Activated CD4-positive, alpha-beta T cell treated with anti-CD3 and anti-CD28 coated beads for 36 hours (primary cell): ENCODE measurements at regions not wholly inside any gene's neighbourhood (a gene's known extent, or its start where the extent isn't known, plus 50 kb on each side); places are given as distances from the start of the nearest gene placed in this dataset.
"Not testable (repeated sequence)": the region's sequence is repeated elsewhere in the genome, so short reads cannot be mapped to it uniquely, and the experiment has no call there.

Experiments
- ATAC-seq: fragments of 200-7000 bp; cut with Tn5 transposase; one replicate; pipeline ENCODE4 v1.10.0; 2021; ENCODE audit warnings: mild to moderate bottlenecking, moderate library complexity
- CTCF ChIA-PET: fragments of 350-600 bp; sonication (Branson Sonifier 250); formaldehyde crosslinking; loops from one replicate; lab custom pipeline; 2021; ENCODE audit warnings: antibody characterized with exemption; lab: Charles Lee
- POLR2A ChIA-PET: fragments of 350-600 bp; sonication (Branson Sonifier 250); formaldehyde crosslinking; loops from one replicate; lab custom pipeline; 2021; ENCODE audit warnings: antibody characterized with exemption, inconsistent platforms; lab: Charles Lee
- DNase-seq: peaks from one replicate; pipeline ENCODE4 v3.0.0-alpha.2; 2020
- H3K27ac Mint-ChIP-seq: one replicate; pipeline ENCODE4 v1.8.0; 2021; ENCODE audit warnings: mixed read lengths
- H3K27me3 Mint-ChIP-seq: one replicate; pipeline ENCODE4 v1.8.0; 2021; ENCODE audit warnings: mixed read lengths
- H3K36me3 Mint-ChIP-seq: one replicate; pipeline ENCODE4 v1.8.0; 2021; ENCODE audit warnings: low read depth, mixed read lengths
- H3K4me1 Mint-ChIP-seq: one replicate; pipeline ENCODE4 v1.8.0; 2021; ENCODE audit warnings: mixed read lengths
- H3K4me3 Mint-ChIP-seq: one replicate; pipeline ENCODE4 v1.8.0; 2021; ENCODE audit warnings: mild to moderate bottlenecking, moderate library complexity, mixed read lengths
- H3K9me3 Mint-ChIP-seq: one replicate; pipeline ENCODE4 v1.8.0; 2021; ENCODE audit warnings: low read depth, mixed read lengths
- intact Hi-C, 2 experiments: fragments of 100-400 bp; cut with DNase I in 1 of 2; cut with micrococcal nuclease in 1 of 2; formaldehyde crosslinking; loops; one replicate each; pipeline versions ENCODE4 v1.14.2 to v1.15.1; 2022 to 2024; cut with DNase I, micrococcal nuclease

- Mint-ChIP-seq H3K4me3 (no peak overlapping the region), H3K27ac (no peak overlapping the region), H3K36me3 (no peaks in the 10 kb centered on the region), H3K9me3 (no peaks in the 10 kb centered on the region), H3K4me1 (no peaks in the 10 kb centered on the region), H3K27me3 (peaks cover 6% of the 10 kb centered on the region)
- intact Hi-C loops = no loop called here
- no peak for ATAC-seq
- DNase-seq = no peak
- ChIA-PET POLR2A (no interaction called here), CTCF (interaction anchor here (0.7 kb wide), 1 partner anchor 799 kb away, joined by 4 read pairs; no protein-coding TSS in a partner anchor)
Observed at GRCh38 chr5:57937501-57938173, 455.0 kb upstream of the ACTBL2 start.

DNA sequence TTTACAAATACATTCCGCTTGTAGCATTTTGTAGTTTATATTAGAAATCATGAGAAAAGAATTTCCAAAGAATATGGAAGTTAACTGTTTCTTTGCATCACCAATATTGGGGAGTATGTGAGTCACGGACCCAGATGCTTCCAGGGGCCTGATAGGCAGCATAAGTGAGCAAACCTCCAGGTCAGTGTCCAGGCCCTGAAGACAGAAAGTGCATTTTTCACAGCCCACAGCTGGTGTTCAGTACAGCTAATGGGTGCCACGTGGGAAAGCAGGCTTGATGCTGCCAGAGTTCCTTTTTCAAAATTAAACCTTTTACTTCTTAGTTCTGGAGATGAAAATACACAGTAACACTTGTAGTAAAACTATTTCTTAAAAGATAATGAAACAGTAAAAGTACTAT is 454.4 kb upstream of the ACTBL2 start:
- Mint-ChIP-seq H3K4me3 (no peak overlapping the region), H3K27me3 (peaks cover 8% of the 10 kb centered on the region), H3K27ac (no peak overlapping the region), H3K9me3 (no peaks in the 10 kb centered on the region), H3K36me3 (no peaks in the 10 kb centered on the region), H3K4me1 (no peaks in the 10 kb centered on the region)
- no peak for ATAC-seq
- no peak for DNase-seq
- CTCF ChIA-PET = no interaction called here
- intact Hi-C loops = no loop called here
- POLR2A ChIA-PET = no interaction called here

GRCh38 chr5:57932761-57933160 is 450.1 kb upstream of the ACTBL2 start:
- DNase-seq = no peak
- H3K27me3 Mint-ChIP-seq = peaks cover 8% of the 10 kb centered on the region
- no peak overlapping the region for H3K4me3 Mint-ChIP-seq
- POLR2A ChIA-PET = no interaction called here
- no peak for ATAC-seq
- no peaks in the 10 kb centered on the region for H3K9me3 Mint-ChIP-seq
- no peaks in the 10 kb centered on the region for H3K4me1 Mint-ChIP-seq
- CTCF ChIA-PET = no interaction called here
- intact Hi-C loops = no loop called here
- no peak overlapping the region for H3K27ac Mint-ChIP-seq
- no peaks in the 10 kb centered on the region for H3K36me3 Mint-ChIP-seq

- peaks cover 2% of the 10 kb centered on the region for H3K9me3 Mint-ChIP-seq
- intact Hi-C loops = no loop called here
- H3K27ac Mint-ChIP-seq = no peak overlapping the region
- no peak overlapping the region for H3K4me3 Mint-ChIP-seq
- ChIA-PET POLR2A (no interaction called here), CTCF (no interaction called here)
- no peaks in the 10 kb centered on the region for H3K36me3 Mint-ChIP-seq
- ATAC-seq (no peak), DNase-seq (no peak)
- H3K27me3 Mint-ChIP-seq = peaks cover 8% of the 10 kb centered on the region
- no peaks in the 10 kb centered on the region for H3K4me1 Mint-ChIP-seq
Observed at GRCh38 chr5:57931807-57932206, 449.2 kb upstream of the ACTBL2 start.

- peaks cover 6% of the 10 kb centered on the region for H3K27me3 Mint-ChIP-seq
- no peaks in the 10 kb centered on the region for H3K4me1 Mint-ChIP-seq
- no peak overlapping the region for H3K4me3 Mint-ChIP-seq
- CTCF ChIA-PET = no interaction called here
- peaks cover 2% of the 10 kb centered on the region for H3K9me3 Mint-ChIP-seq
- intact Hi-C loops = no loop called here
- no peak overlapping the region for H3K27ac Mint-ChIP-seq
- DNase-seq (no peak), ATAC-seq (no peak)
- POLR2A ChIA-PET = no interaction called here
- H3K36me3 Mint-ChIP-seq = no peaks in the 10 kb centered on the region
Observed at GRCh38 chr5:57931352-57931751, 448.7 kb upstream of the ACTBL2 start.

- peaks cover 5% of the 10 kb centered on the region for H3K9me3 Mint-ChIP-seq
- CTCF ChIA-PET = no interaction called here
- no peaks in the 10 kb centered on the region for H3K36me3 Mint-ChIP-seq
- no peaks in the 10 kb centered on the region for H3K4me1 Mint-ChIP-seq
- no peak for ATAC-seq
- no peak for DNase-seq
- POLR2A ChIA-PET = no interaction called here
- intact Hi-C loops = no loop called here
- H3K4me3 Mint-ChIP-seq = no peak overlapping the region
- no peak overlapping the region for H3K27ac Mint-ChIP-seq
- H3K27me3 Mint-ChIP-seq = peaks cover 2% of the 10 kb centered on the region
Observed at GRCh38 chr5:57929271-57929670, 446.7 kb upstream of the ACTBL2 start.

DNA sequence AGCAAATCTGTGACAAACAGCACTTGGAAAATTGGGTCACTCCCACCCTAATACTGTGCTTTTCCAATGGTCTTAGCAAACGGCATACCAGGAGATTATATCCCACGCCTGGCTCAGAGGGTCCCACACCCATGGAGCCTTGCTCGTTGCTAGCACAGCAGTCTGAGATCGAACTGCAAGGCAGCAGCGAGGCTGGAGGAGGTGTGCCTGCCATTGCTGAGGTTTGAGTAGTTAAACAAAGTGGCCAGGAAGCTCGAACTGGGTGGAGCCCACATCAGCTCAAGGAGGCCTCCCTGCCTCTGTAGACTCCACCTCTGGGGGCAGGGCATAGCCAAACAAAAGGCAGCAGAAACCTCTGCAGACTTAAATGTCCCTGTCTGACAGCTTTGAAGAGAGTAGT is 440.5 kb upstream of the ACTBL2 start:
- DNase-seq, H3K36me3 Mint-ChIP-seq, H3K9me3 Mint-ChIP-seq, ATAC-seq, H3K27me3 Mint-ChIP-seq, H3K4me1 Mint-ChIP-seq, H3K27ac Mint-ChIP-seq, POLR2A ChIA-PET, CTCF ChIA-PET, intact Hi-C loops, H3K4me3 Mint-ChIP-seq: not testable (repeated sequence)

DNA sequence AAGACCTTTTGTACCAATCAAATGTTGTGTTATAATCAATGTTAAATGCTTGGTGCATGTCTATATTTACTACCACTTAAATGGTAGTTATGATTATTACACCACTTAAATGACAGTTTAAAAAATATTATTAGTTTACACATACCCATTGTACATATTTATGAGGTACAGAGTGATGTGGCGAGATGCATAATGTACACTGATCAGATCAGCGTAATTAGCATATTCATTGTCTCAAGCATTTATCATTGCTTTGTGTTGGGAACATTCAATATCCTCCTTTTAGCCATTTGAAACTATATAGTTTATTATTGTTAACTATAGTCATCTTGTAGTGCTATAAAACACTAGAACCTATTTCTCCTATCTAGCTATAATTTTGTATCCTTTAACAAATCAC is 434.4 kb upstream of the ACTBL2 start:
- no peak for DNase-seq
- H3K9me3 Mint-ChIP-seq = no peaks in the 10 kb centered on the region
- H3K27ac Mint-ChIP-seq = no peak overlapping the region
- H3K27me3 Mint-ChIP-seq = peaks cover 2% of the 10 kb centered on the region
- ChIA-PET POLR2A (no interaction called here), CTCF (no interaction called here)
- no peak overlapping the region for H3K4me3 Mint-ChIP-seq
- no peak for ATAC-seq
- no peaks in the 10 kb centered on the region for H3K36me3 Mint-ChIP-seq
- intact Hi-C loops = no loop called here
- H3K4me1 Mint-ChIP-seq = no peaks in the 10 kb centered on the region

- Mint-ChIP-seq H3K36me3 (no peaks in the 10 kb centered on the region), H3K4me1 (no peaks in the 10 kb centered on the region)
Observed at GRCh38 chr5:57915536-57915935, 432.9 kb upstream of the ACTBL2 start.

DNA sequence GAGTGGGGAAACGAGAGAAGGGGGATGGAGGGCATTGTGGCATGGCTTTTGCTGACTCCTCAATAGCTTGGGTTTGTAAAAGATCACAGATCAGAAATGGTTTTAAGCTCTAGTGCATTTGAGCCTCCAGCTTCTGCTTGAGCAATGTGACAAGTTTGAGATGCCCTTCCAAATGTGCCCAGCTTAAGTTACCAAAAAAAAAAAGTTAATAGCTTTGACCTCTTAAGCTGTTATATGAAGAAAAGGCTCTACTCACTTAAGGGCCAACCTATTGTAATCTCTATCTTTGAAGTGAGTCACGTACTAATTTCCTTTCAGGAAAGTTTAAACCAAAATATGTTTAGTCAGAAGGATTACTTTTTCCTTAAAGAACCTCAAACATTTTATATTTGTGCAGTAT is 428.8 kb upstream of the ACTBL2 start:
- ChIA-PET POLR2A (no interaction called here), CTCF (interaction anchor here (0.7 to 1.3 kb wide), 3 partner anchors 11 to 69 kb away, joined by 3 read pairs; no protein-coding TSS in a partner anchor)
- DNase-seq = no peak
- no peak overlapping the region for H3K27ac Mint-ChIP-seq
- peaks cover 4% of the 10 kb centered on the region for H3K27me3 Mint-ChIP-seq
- intact Hi-C loops = no loop called here
- no peaks in the 10 kb centered on the region for H3K36me3 Mint-ChIP-seq
- no peak overlapping the region for H3K4me3 Mint-ChIP-seq
- no peaks in the 10 kb centered on the region for H3K4me1 Mint-ChIP-seq
- no peaks in the 10 kb centered on the region for H3K9me3 Mint-ChIP-seq
- ATAC-seq = no peak

More at GRCh38 chr5:57915536-57915935, 432.9 kb upstream of the ACTBL2 start:
- no peak for ATAC-seq
- CTCF ChIA-PET = no interaction called here
- intact Hi-C loops = no loop called here
- POLR2A ChIA-PET = no interaction called here
- H3K27ac Mint-ChIP-seq = no peak overlapping the region
- H3K9me3 Mint-ChIP-seq = no peaks in the 10 kb centered on the region
- peaks cover 4% of the 10 kb centered on the region for H3K27me3 Mint-ChIP-seq
- H3K4me3 Mint-ChIP-seq = no peak overlapping the region
- no peak for DNase-seq

GRCh38 chr5:57906671-57907070 is 424.1 kb upstream of the ACTBL2 start:
- POLR2A ChIA-PET = no interaction called here
- H3K9me3 Mint-ChIP-seq = no peaks in the 10 kb centered on the region
- H3K4me1 Mint-ChIP-seq = no peaks in the 10 kb centered on the region
- H3K36me3 Mint-ChIP-seq = no peaks in the 10 kb centered on the region
- H3K4me3 Mint-ChIP-seq = no peak overlapping the region
- DNase-seq (no peak), ATAC-seq (no peak)
- intact Hi-C loops = no loop called here
- no peak overlapping the region for H3K27ac Mint-ChIP-seq
- H3K27me3 Mint-ChIP-seq = peaks cover 4% of the 10 kb centered on the region
- CTCF ChIA-PET = no interaction called here

- Mint-ChIP-seq H3K27ac (no peak overlapping the region), H3K4me1 (no peaks in the 10 kb centered on the region), H3K4me3 (no peak overlapping the region), H3K36me3 (no peaks in the 10 kb centered on the region), H3K9me3 (no peaks in the 10 kb centered on the region), H3K27me3 (peaks cover 3% of the 10 kb centered on the region)
- CTCF ChIA-PET = interaction anchor here (0.6 to 0.8 kb wide), 2 partner anchors 16 to 255 kb away, joined by 3 read pairs; no protein-coding TSS in a partner anchor
- intact Hi-C loops = no loop called here
- ATAC-seq (no peak), DNase-seq (no peak)
- POLR2A ChIA-PET = no interaction called here
Observed at GRCh38 chr5:57903458-57903857, 420.8 kb upstream of the ACTBL2 start.
